B cell (primary cell): ENCODE measurements at regions not wholly inside any gene's neighbourhood (a gene's known extent, or its start where the extent isn't known, plus 50 kb on each side); places are given as distances from the start of the nearest gene placed in this dataset.

Source experiments
- ATAC-seq: fragments of 200-7000 bp; cut with Tn5 transposase; one replicate; pipeline ENCODE4 v1.10.0; 2021; ENCODE audit warnings: low read depth, mild to moderate bottlenecking, moderate number of reproducible peaks, moderate library complexity
- CTCF ChIA-PET: fragments of 350-600 bp; sonication (Branson Sonifier 250); formaldehyde crosslinking; loops from one replicate; lab custom pipeline; 2021; ENCODE audit warnings: antibody characterized with exemption, inconsistent platforms; lab: Charles Lee
- POLR2A ChIA-PET: fragments of 350-600 bp; sonication (Branson Sonifier 250); formaldehyde crosslinking; loops from one replicate; lab custom pipeline; 2021; ENCODE audit warnings: antibody characterized with exemption; lab: Charles Lee
- DNase-seq: peaks from one replicate; pipeline ENCODE4 v3.0.0; 2013
- H2AFZ ChIP-seq: 2 replicates; pipeline ENCODE4 v1.6.1; 2012; ENCODE audit warnings: mild to moderate bottlenecking, low read depth, low read length; ENCODE audit not compliant: insufficient read depth, poor library complexity, severe bottlenecking
- H3K27ac ChIP-seq, 2 donors: 1 replicate in 1 of 2; 2 replicates in 1 of 2; pipeline ENCODE4 v1.5.1; 2012 to 2013; ENCODE audit warnings: low read length in 2 of 2, mild to moderate bottlenecking in 2 of 2, moderate library complexity in 1 of 2
- H3K27me3 ChIP-seq, 4 experiments: fragments of 200-600 bp in 1 of 4; sonication (generic) in 1 of 4; replicated peaks in 1 of 4; 1 replicate in 2 of 4; 2 replicates in 2 of 4; pipeline versions ENCODE4 v1.6.1 to v1.7.0; 2013 to 2016; ENCODE audit warnings: low read length in 3 of 4, mild to moderate bottlenecking in 2 of 4, mixed read lengths in 1 of 4, moderate library complexity in 1 of 4; ENCODE audit not compliant: insufficient read depth in 4 of 4, control insufficient read depth in 3 of 4; ENCODE audit errors: control extremely low read depth in 1 of 4
- H3K36me3 ChIP-seq, 2 experiments: replicated peaks in 1 of 2; 1 replicate in 1 of 2; 2 replicates in 1 of 2; pipeline versions ENCODE4 v1.6.1 to v1.7.1; 2013; ENCODE audit warnings: low read length in 1 of 2; ENCODE audit not compliant: insufficient read depth in 2 of 2, control insufficient read depth in 1 of 2; ENCODE audit errors: control extremely low read depth in 1 of 2, extremely low read depth in 1 of 2
- H3K4me1 ChIP-seq, 2 donors: fragments of 200-600 bp in 1 of 2; sonication (generic) in 1 of 2; 1 replicate in 1 of 2; 2 replicates in 1 of 2; pipeline versions ENCODE4 v1.5.1 to v1.6.1; 2013 to 2017; ENCODE audit warnings: low read length in 2 of 2; ENCODE audit not compliant: control insufficient read depth in 2 of 2, insufficient read depth in 2 of 2
- H3K4me2 ChIP-seq: replicated peaks from 2 replicates; pipeline ENCODE3; 2012; ENCODE audit warnings: mild to moderate bottlenecking, low read depth, low read length; ENCODE audit not compliant: poor library complexity, severe bottlenecking
- H3K4me3 ChIP-seq, 5 experiments: fragments of 200-600 bp in 1 of 5; sonication (generic) in 1 of 5; 1 replicate in 3 of 5; 2 replicates in 2 of 5; pipeline versions ENCODE4 v1.5.1 to v1.7.0; 2011 to 2016; ENCODE audit warnings: low read length in 4 of 5, mild to moderate bottlenecking in 4 of 5, low read depth in 2 of 5, control low read depth in 1 of 5, moderate library complexity in 1 of 5; ENCODE audit not compliant: insufficient read depth in 1 of 5; ENCODE audit errors: control extremely low read depth in 1 of 5, extremely low read depth in 1 of 5
- H3K79me2 ChIP-seq: fragments of 200-600 bp; sonication (generic); one replicate; pipeline ENCODE4 v1.6.0; 2016; ENCODE audit warnings: low read length; ENCODE audit not compliant: control insufficient read depth, insufficient read depth
- H3K9ac ChIP-seq: fragments of 200-600 bp; sonication (generic); 2 replicates; pipeline ENCODE4 v1.6.1; 2017; ENCODE audit warnings: mild to moderate bottlenecking, low read length, moderate library complexity
- H3K9me3 ChIP-seq, 3 donors: one replicate each; pipeline versions ENCODE4 v1.6.1 to v1.7.1; 2013; ENCODE audit warnings: low read length in 2 of 3; ENCODE audit not compliant: control insufficient read depth in 2 of 3, insufficient read depth in 1 of 3; ENCODE audit errors: control extremely low read depth in 1 of 3
- H4K20me1 ChIP-seq: 2 replicates; pipeline ENCODE4 v1.6.0; 2012; ENCODE audit warnings: mild to moderate bottlenecking, low read length; ENCODE audit not compliant: insufficient read depth, control insufficient read depth, poor library complexity, severe bottlenecking
- H3K27ac Mint-ChIP-seq: one replicate; pipeline ENCODE4 v1.8.0; 2021; ENCODE audit warnings: mixed read lengths
- H3K27me3 Mint-ChIP-seq: one replicate; pipeline ENCODE4 v1.8.0; 2021; ENCODE audit warnings: mixed read lengths
- H3K4me1 Mint-ChIP-seq: one replicate; pipeline ENCODE4 v1.8.0; 2021; ENCODE audit warnings: mixed read lengths
- H3K4me3 Mint-ChIP-seq: one replicate; pipeline ENCODE4 v1.8.0; 2021; ENCODE audit warnings: mixed read lengths
- H3K9me3 Mint-ChIP-seq: one replicate; pipeline ENCODE4 v1.8.0; 2022; ENCODE audit warnings: mixed read lengths; ENCODE audit not compliant: insufficient read depth
- CTCF ChIP-seq: fragments of 200-600 bp; IDR thresholded peaks from one replicate; pipeline ENCODE4 v1.8.0; 2022; ENCODE audit warnings: antibody characterized with exemption, mild to moderate bottlenecking
- EZH2 ChIP-seq: IDR thresholded peaks from 2 replicates; pipeline ENCODE4 v1.6.1; 2012; ENCODE audit warnings: borderline replicate concordance, low read depth, mild to moderate bottlenecking, moderate library complexity, low read length; ENCODE audit not compliant: insufficient read depth, poor library complexity, severe bottlenecking
- WGBS: methylation state at CpG from one replicate; pipeline ENCODE4 v1.1.5; 2013; ENCODE audit warnings: missing lambda C conversion rate; ENCODE audit not compliant: insufficient coverage; 5-methylcytosine and 5-hydroxymethylcytosine counted together
- intact Hi-C: fragments of 100-400 bp; cut with micrococcal nuclease; formaldehyde crosslinking; loops from one replicate; pipeline ENCODE4 v1.10.0; 2022

GRCh38 chr1:208844158-208844557 is 600.0 kb upstream of the PLXNA2 start:
- Histone ChIP-seq H3K27ac (no peak overlapping the region), H2AFZ (no peak overlapping the region), H3K79me2 (no peaks in the 10 kb centered on the region), H3K4me2 (no peak overlapping the region), H3K36me3 (no peaks in the 10 kb centered on the region), H3K9me3 (no peaks in the 10 kb centered on the region), H3K4me3 (no peak overlapping the region), H3K4me1 (no peaks in the 10 kb centered on the region), H3K9ac (no peak overlapping the region), H3K27me3 (no peaks in the 10 kb centered on the region), H4K20me1 (no peaks in the 10 kb centered on the region)
- no peak for TF ChIP-seq EZH2
- TF ChIP-seq CTCF = no peak
- ChIA-PET POLR2A (no interaction called here), CTCF (no interaction called here)
- Mint-ChIP-seq H3K4me1 (no peaks in the 10 kb centered on the region), H3K9me3 (no peaks in the 10 kb centered on the region), H3K4me3 (no peak overlapping the region), H3K27ac (no peak overlapping the region), H3K27me3 (no peaks in the 10 kb centered on the region)
- no CpG with 5 or more reads among the region's 3 CpGs for WGBS
- ATAC-seq (no peak), DNase-seq (no peak)
- intact Hi-C loops = no loop called here

- H4K20me1 ChIP-seq = no peaks in the 10 kb centered on the region
- no peak for ATAC-seq
- no peak overlapping the region for H3K4me3 ChIP-seq
- no peaks in the 10 kb centered on the region for H3K4me1 ChIP-seq
- no peak for DNase-seq
- no peak overlapping the region for H2AFZ ChIP-seq
- Mint-ChIP-seq H3K27ac (no peak overlapping the region), H3K27me3 (peaks cover 4% of the 10 kb centered on the region), H3K4me1 (no peaks in the 10 kb centered on the region), H3K4me3 (no peak overlapping the region), H3K9me3 (no peaks in the 10 kb centered on the region)
- no peak overlapping the region for H3K9ac ChIP-seq
- no peaks in the 10 kb centered on the region for H3K79me2 ChIP-seq
- H3K9me3 ChIP-seq = no peaks in the 10 kb centered on the region
- intact Hi-C loops = no loop called here
- no peak overlapping the region for H3K27ac ChIP-seq
- no CpG with 5 or more reads among the region's 1 CpG for WGBS
- H3K36me3 ChIP-seq = no peaks in the 10 kb centered on the region
- H3K27me3 ChIP-seq = no peaks in the 10 kb centered on the region
- no peak overlapping the region for H3K4me2 ChIP-seq
- ChIA-PET POLR2A (no interaction called here), CTCF (no interaction called here)
- TF ChIP-seq EZH2 (no peak), CTCF (no peak)
Measured at GRCh38 chr1:208848854-208849253, 604.7 kb upstream of the PLXNA2 start.
